HPDE6-E6E7 (cell line): ENCODE measurements at regions not wholly inside any gene's neighbourhood (a gene's known extent, or its start where the extent isn't known, plus 50 kb on each side); places are given as distances from the start of the nearest gene placed in this dataset.

Experiments
- DNase-seq: peaks from one replicate; pipeline ENCODE4 v3.0.0; 2011; ENCODE audit warnings: missing footprints; ENCODE audit errors: extremely low spot score

- no peak for DNase-seq
Observed at GRCh38 chr4:145427991-145428390, 53.7 kb upstream of the SMAD1 start.

DNA sequence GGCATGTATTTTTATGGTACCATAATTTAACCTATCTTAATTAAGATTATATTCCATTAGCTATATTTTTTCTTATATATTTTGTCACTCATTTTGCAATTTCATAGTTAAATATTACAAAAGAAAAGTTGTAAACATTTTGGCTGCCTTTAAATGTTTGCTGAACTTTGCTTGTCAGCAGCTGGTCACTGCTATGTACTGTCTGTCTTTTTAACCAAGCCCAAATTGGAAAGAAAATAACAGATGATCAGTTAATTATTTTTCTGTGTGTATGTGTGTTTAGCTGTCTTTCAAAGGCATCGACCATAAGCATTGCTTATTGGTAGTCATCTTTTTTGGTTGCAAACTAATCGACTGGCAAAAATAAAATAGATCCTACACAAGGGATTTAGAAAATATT is 54.4 kb upstream of the SMAD1 start:
- DNase-seq = no peak

GRCh38 chr4:145423017-145423708 is 58.5 kb upstream of the SMAD1 start:
- no peak for DNase-seq

DNA sequence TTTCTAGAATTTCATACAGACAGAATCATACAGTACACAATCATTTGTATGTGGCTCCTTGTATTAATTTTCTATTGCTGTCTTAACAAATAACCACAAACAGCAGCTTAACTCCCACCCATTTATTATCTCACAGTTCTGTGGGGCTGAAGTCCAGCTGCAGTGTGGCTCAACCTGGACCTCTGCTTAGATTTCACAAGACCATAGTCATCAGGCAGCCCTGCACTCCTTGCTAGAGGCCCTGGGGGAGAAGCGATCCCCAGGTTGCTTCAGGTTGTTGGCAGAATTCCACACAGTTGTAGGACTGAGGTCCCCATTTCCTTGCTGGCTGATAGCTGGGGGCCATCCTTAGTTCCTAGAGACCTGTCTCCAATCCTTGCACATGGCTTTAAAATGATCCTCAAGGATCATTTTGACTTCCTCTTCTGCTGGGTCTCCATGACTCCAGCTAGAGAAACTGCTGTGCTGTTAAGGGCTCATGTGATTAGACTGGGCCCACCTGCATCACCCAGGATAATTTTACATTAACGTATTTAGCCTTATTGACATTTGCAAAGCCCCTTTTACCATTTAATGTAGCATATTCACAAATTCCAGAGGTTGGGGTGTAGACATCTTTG is 60.9 kb upstream of the SMAD1 start:
- DNase-seq = no peak

GRCh38 chr4:145418739-145419138 is 62.9 kb upstream of the SMAD1 start:
- DNase-seq = no peak

GRCh38 chr4:145417348-145418130 is 64.1 kb upstream of the SMAD1 start:
- DNase-seq = no peak

GRCh38 chr4:145414841-145415240 is 66.8 kb upstream of the SMAD1 start:
- no peak for DNase-seq

DNA sequence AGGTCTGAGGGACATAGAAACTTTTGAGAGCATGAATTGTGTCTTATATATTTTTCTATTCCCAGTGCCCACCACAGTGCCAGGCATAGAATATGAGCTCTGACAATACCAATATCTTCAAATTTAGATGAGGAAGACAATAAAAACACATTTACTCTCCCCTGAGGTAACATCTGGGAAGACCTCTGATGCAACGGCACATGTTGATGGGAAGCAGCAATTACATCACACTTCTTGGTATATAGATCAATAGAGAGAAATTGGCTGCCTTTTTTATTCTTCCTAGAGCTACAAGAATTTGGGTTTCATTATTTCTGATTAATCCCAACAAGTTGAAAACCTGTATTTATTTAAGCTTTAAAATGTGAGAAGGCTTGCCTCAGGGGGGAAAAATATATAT is 67.4 kb upstream of the SMAD1 start:
- DNase-seq = no peak

- no peak for DNase-seq
Observed at GRCh38 chr4:145406970-145407369, 74.7 kb upstream of the SMAD1 start.

DNA sequence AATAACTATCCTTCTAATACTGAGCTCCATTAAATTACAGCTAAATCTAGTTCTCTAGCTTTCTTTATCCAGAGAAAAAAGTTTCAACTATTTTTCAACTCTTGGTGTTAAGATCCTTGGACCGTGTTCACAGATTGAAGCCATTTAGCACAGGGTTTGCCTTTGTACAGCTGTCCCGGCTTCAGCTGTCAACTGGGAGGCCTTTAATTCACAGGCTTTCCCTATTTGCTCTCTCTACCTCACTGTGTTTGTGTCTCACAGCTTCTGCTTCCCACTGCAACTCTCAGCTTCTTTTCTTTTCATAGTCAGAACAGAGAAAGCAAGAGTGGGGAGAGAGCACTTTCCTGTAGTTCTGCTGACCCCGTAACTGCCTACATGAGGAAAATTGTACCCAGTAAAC is 76.9 kb upstream of the SMAD1 start:
- no peak for DNase-seq

- DNase-seq = no peak
Observed at GRCh38 chr4:145396581-145396980, 85.1 kb upstream of the SMAD1 start.

- no peak for DNase-seq
Observed at GRCh38 chr4:145390571-145390970, 91.1 kb upstream of the SMAD1 start.

GRCh38 chr4:145389550-145389949 is 92.1 kb upstream of the SMAD1 start:
- DNase-seq = no peak

- no peak for DNase-seq
Observed at GRCh38 chr4:145388043-145388442, 93.6 kb upstream of the SMAD1 start.

- DNase-seq = no peak
Observed at GRCh38 chr4:145387079-145387478, 94.6 kb upstream of the SMAD1 start.

DNA sequence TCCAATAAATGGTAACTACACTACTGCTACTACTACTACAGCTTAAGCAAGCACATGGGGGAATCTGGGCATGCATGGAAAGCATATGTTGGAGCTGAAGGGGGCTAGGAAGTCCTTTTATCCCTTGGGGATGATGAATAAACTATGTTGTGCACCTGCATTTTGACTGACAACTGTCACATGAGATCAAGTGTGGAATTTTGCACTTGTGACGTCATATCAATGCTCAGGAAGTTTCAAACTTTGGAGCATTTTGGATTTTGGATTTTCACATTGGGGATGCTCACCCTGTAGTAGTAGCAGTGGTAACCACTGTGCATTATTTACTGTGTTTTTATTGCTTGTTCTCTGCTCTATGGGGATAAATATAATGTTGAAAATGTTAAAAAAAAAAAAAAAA is 100.5 kb upstream of the SMAD1 start:
- DNase-seq = no peak

GRCh38 chr4:145380123-145380522 is 101.5 kb upstream of the SMAD1 start:
- DNase-seq = no peak

- DNase-seq = no peak
Observed at GRCh38 chr4:145375416-145375815, 106.2 kb upstream of the SMAD1 start.

GRCh38 chr4:145352438-145353145 is 129.1 kb upstream of the SMAD1 start:
- no peak for DNase-seq

DNA sequence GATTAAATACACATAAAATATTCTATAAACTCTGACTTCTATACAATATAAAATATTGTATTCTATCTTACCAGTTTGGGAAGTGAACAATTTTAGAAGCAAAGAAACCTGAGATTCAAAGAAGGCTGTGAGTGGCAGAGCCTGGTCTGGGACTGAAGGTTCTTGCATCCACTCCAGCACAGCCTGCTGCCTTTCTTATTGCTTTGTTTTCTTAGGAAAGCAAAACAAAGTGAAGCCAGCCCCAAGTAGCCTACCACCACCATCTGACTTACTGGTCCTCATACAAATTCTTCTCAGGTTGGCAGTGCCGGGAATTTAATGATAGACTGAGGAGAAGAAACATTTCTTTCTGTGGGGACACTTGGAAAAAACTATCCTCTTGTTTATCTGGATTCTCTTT is 129.7 kb upstream of the SMAD1 start:
- DNase-seq = no peak

DNA sequence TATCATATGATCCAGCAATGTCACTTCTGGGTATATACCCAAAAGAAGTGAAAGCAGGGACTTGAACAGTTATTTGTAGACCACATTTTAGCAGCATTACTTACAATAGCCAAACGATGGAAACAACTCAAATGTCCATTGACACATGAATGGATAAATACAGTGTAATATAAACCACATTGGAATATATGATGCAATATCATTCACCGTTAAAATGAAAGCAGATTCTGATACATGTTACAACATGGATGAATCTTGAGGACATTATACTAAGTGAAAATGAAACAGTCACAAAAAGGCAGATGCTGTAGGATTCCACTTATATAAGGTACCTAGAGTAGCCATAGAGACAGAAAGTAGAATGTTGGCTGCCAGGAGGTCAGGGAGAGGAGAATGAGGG is 130.5 kb upstream of the SMAD1 start:
- no peak for DNase-seq

- DNase-seq = no peak
Observed at GRCh38 chr4:145348291-145348690, 133.4 kb upstream of the SMAD1 start.
